HUES64 (cell line): ENCODE measurements at regions not wholly inside any gene's neighbourhood (a gene's known extent, or its start where the extent isn't known, plus 50 kb on each side); places are given as distances from the start of the nearest gene placed in this dataset.

Experiments
- H3K27ac ChIP-seq: 2 replicates; pipeline ENCODE4 v1.7.0; 2013; ENCODE audit warnings: low read depth, low read length, inconsistent platforms
- H3K27me3 ChIP-seq: 2 replicates; pipeline ENCODE4 v1.6.1; 2013; ENCODE audit warnings: mild to moderate bottlenecking, low read length; ENCODE audit not compliant: insufficient read depth
- H3K36me3 ChIP-seq: 2 replicates; pipeline ENCODE4 v1.6.1; 2013; ENCODE audit warnings: mild to moderate bottlenecking, low read length; ENCODE audit not compliant: insufficient read depth
- H3K4me1 ChIP-seq: 2 replicates; pipeline ENCODE4 v1.6.1; 2013; ENCODE audit warnings: mild to moderate bottlenecking, low read length, moderate library complexity; ENCODE audit not compliant: insufficient read depth
- H3K4me3 ChIP-seq: 2 replicates; pipeline ENCODE4 v1.5.1; 2013; ENCODE audit warnings: mild to moderate bottlenecking, low read length, moderate library complexity
- H3K9ac ChIP-seq: 2 replicates; pipeline ENCODE4 v1.6.1; 2013; ENCODE audit warnings: mild to moderate bottlenecking, low read depth, low read length
- H3K9me3 ChIP-seq: 2 replicates; pipeline ENCODE4 v1.6.1; 2013; ENCODE audit warnings: low read depth, low read length; ENCODE audit not compliant: insufficient read depth
- WGBS: fragments of 150-250, 120-280 bp; methylation state at CpG from one replicate; pipeline ENCODE4 v1.1.7; 2013; ENCODE audit warnings: missing lambda C conversion rate; 5-methylcytosine and 5-hydroxymethylcytosine counted together

- no peak overlapping the region for H3K9ac ChIP-seq
- H3K27ac ChIP-seq, result no peak overlapping the region
- H3K27me3 ChIP-seq, result no peaks in the 10 kb centered on the region
- H3K36me3 ChIP-seq, result no peaks in the 10 kb centered on the region
- no peak overlapping the region for H3K4me3 ChIP-seq
- no peaks in the 10 kb centered on the region for H3K4me1 ChIP-seq
- H3K9me3 ChIP-seq, result no peaks in the 10 kb centered on the region
Measured at GRCh38 chr9:99590410-99590809, 231.3 kb upstream of the NR4A3 start.

DNA sequence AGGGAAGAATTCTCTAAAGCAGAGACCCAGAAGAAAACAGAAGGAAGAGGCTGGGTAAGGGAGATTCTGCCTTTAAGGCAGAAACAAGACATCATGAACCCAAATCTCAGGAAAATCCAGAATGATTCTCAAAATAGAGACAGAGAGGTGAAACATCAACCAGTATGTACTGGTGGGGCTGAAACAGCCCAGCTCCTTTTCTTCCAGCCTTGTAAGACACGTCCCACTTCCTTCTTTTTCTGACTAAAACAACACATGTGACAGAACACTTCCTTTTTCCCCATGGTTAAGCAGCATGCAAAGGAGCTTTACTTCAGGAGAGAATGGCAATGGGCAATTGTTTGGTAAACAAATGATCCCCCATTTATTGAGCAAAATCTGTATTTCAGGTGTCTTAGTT lies 230.8 kb upstream of the NR4A3 start:
- H3K36me3 ChIP-seq, result no peaks in the 10 kb centered on the region
- H3K9me3 ChIP-seq, result no peaks in the 10 kb centered on the region
- H3K4me3 ChIP-seq, result no peak overlapping the region
- H3K4me1 ChIP-seq, result no peaks in the 10 kb centered on the region
- H3K27me3 ChIP-seq, result no peaks in the 10 kb centered on the region
- WGBS, result 74% methylated on average over 1 of the region's 1 CpG
- no peak overlapping the region for H3K9ac ChIP-seq
- H3K27ac ChIP-seq, result no peak overlapping the region

DNA sequence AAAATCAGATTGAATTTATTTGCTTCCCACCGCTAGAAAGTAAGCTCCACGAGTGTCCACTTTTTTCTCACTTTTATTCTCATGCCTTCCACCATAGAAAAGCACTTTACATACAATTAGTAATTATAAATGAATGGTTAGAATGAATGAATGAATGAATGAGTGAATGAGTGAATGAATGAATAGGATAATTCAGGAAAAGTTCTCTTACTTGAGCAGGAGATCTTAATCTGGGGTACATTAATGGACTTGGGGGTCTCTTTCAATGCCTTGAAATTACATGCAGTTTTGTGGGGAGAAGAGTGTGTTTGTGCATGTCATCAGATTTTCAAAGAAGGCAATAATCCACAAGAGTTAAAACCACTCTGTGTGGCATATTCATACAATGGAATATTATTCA lies 229.9 kb upstream of the NR4A3 start:
- Histone ChIP-seq H3K27me3 (no peaks in the 10 kb centered on the region), H3K4me1 (no peaks in the 10 kb centered on the region), H3K4me3 (no peak overlapping the region), H3K9ac (no peak overlapping the region), H3K27ac (no peak overlapping the region), H3K9me3 (no peaks in the 10 kb centered on the region), H3K36me3 (no peaks in the 10 kb centered on the region)
- no CpG with 5 or more reads among the region's 2 CpGs for WGBS

DNA sequence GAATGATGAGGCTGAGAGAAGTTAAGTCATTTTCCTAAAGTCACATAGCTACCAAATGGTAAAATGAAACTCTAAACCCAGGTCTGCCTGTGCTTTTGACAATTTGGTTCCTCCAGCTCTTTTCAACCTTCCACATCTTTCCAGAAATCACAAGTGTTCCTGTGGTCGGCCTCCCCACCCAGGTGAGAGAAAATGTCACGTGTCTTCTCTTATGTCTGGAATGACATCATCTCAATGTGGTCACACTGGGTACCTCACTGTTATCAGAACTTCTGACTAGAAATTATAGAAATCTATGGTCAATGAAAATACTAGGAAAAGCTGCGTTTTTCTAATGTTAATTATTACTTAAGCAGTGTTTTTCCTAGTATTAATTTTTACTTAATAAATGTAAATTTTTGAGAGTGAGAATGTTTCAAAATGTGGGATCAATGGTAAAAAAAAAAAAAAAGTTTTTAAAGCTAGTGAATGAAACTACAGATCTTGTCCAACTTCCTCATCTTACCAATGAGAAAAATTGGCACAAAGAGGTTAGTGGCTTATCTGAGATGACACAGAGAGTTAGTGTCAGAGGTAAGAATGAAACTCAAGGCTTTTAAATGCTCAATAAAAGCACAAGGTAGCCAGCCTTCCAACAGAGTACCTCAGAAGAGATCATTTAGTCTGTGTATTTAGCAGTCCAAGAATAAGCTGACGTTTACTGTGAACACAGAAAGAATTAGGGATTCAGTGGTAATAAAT lies 228.7 kb upstream of the NR4A3 start:
- H3K9me3 ChIP-seq, result no peaks in the 10 kb centered on the region
- 86% methylated on average over 3 of the region's 4 CpGs for WGBS
- H3K4me1 ChIP-seq, result no peaks in the 10 kb centered on the region
- no peak overlapping the region for H3K4me3 ChIP-seq
- no peak overlapping the region for H3K27ac ChIP-seq
- H3K9ac ChIP-seq, result no peak overlapping the region
- H3K27me3 ChIP-seq, result no peaks in the 10 kb centered on the region
- H3K36me3 ChIP-seq, result no peaks in the 10 kb centered on the region

DNA sequence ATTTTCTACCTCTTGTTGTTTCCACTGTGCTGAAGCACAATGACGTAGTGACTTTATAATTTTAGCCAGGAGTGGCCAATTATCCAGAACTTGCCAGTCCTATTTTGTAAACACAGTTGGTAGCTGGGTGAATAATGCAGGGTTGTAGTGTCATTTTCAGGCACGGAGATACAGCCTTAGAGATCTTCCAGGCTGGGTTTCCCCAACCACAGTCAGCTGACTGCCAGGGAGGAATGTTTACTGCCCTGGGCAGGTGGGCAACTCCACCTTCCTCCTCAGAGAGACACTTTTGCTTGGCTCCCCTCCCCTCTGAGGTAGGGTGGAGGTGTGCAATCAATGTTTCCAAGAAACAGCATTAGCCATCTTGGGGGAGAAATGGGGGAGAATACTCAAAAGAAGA lies 228.1 kb upstream of the NR4A3 start:
- H3K36me3 ChIP-seq, result no peaks in the 10 kb centered on the region
- H3K27ac ChIP-seq, result no peak overlapping the region
- no peaks in the 10 kb centered on the region for H3K4me1 ChIP-seq
- no peaks in the 10 kb centered on the region for H3K9me3 ChIP-seq
- WGBS, result 91% methylated on average over 2 of the region's 2 CpGs
- H3K9ac ChIP-seq, result no peak overlapping the region
- no peak overlapping the region for H3K4me3 ChIP-seq
- no peaks in the 10 kb centered on the region for H3K27me3 ChIP-seq

DNA sequence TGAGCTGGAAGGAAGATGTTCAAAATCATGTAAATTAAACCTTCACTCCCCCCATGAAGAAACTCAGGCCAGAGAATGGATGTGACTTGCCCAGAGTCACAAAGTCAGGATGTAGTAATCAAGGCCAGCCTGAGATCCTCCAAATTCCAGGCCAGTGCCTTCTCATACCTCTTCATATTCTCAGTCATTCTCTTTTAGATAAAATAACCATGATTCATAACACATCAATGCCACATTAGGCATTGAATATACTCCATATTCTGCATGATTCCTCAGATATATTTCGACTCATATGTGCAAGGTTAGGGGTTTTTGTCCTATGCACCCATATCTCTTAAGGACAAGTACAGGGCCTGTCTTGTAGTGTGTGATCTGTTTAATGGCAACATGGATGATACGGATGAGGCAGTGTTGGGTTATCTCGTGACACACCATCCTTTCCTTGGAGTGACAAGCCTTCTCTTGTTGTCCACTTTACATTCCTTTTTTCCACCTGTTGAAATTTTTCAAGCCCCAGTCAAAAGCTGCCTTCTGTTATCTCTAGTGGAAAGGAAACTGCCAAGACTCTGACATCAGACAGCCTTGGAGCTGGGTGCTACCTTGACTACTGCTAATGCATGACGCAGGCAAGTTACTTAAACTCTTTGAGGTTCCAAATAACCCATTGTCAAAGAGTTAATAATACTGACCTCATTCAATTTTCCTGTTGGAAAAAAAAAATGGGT lies 227.5 kb upstream of the NR4A3 start:
- Histone ChIP-seq H3K4me1 (no peaks in the 10 kb centered on the region), H3K9ac (no peak overlapping the region), H3K27ac (no peak overlapping the region), H3K9me3 (no peaks in the 10 kb centered on the region), H3K27me3 (no peaks in the 10 kb centered on the region), H3K4me3 (no peak overlapping the region), H3K36me3 (no peaks in the 10 kb centered on the region)
- 93% methylated on average over 4 of the region's 4 CpGs for WGBS

- no peak overlapping the region for H3K27ac ChIP-seq
- no peak overlapping the region for H3K9ac ChIP-seq
- H3K4me1 ChIP-seq, result no peaks in the 10 kb centered on the region
- H3K9me3 ChIP-seq, result no peaks in the 10 kb centered on the region
- no peaks in the 10 kb centered on the region for H3K36me3 ChIP-seq
- no peaks in the 10 kb centered on the region for H3K27me3 ChIP-seq
- WGBS, result 95% methylated on average over 5 of the region's 5 CpGs
- H3K4me3 ChIP-seq, result no peak overlapping the region
Measured at GRCh38 chr9:99595796-99596195, 225.9 kb upstream of the NR4A3 start.

- H3K9ac ChIP-seq, result no peak overlapping the region
- no peaks in the 10 kb centered on the region for H3K36me3 ChIP-seq
- WGBS, result 87% methylated on average over 6 of the region's 6 CpGs
- no peak overlapping the region for H3K27ac ChIP-seq
- H3K27me3 ChIP-seq, result peaks cover 9% of the 10 kb centered on the region; the same call in 1 of the 2 replicates
- no peaks in the 10 kb centered on the region for H3K9me3 ChIP-seq
- H3K4me1 ChIP-seq, result peaks cover 10% of the 10 kb centered on the region; the same call in 1 of the 2 replicates
- H3K4me3 ChIP-seq, result no peak overlapping the region
Measured at GRCh38 chr9:99601571-99602111, 220.0 kb upstream of the NR4A3 start.

- Histone ChIP-seq H3K4me1 (peaks cover 22% of the 10 kb centered on the region; the same call in 1 of the 2 replicates), H3K4me3 (no peak overlapping the region), H3K27me3 (peaks cover 9% of the 10 kb centered on the region; the same call in 1 of the 2 replicates), H3K9ac (no peak overlapping the region), H3K9me3 (no peaks in the 10 kb centered on the region), H3K27ac (no peak overlapping the region), H3K36me3 (no peaks in the 10 kb centered on the region)
Measured at GRCh38 chr9:99602854-99603253, 218.8 kb upstream of the NR4A3 start.

DNA sequence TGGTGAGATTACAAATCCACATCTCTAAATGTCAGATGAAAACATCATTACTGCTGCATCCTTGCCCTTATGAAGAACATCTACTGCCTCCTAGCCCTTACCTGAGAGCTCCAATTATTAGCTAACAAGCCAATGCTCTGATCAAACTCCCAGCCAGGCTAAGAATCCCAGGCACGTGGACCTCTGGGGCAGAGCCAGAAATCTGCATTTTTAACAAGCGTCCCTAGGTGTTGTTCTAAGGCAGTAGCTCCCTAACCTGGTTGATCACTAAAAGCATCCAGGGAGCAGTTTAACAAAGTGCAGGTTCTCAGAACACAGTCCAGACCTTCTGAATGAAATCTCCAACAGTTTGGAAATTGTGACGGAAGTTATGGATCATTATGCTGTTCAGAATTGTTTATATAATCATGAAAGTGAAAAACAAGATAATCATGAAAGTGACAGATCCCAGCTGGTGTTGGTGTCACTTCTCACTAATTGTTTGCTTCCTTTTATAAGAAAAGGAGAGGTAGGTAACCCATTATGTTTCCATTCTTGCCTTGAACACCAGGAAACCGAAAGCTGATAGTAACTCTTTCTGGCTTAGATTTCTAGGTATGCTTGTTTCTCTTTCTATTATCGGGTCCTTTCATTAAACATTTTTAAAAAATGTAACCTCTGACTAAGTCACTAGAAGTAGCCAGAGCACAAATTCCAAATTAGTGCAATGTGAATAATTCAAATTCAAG lies 216.5 kb upstream of the NR4A3 start:
- WGBS, result 68% methylated on average over 5 of the region's 5 CpGs
- peaks cover 9% of the 10 kb centered on the region; the same call in 1 of the 2 replicates for H3K27me3 ChIP-seq
- no peak overlapping the region for H3K27ac ChIP-seq
- peaks cover 25% of the 10 kb centered on the region; the same call in 1 of the 2 replicates for H3K4me1 ChIP-seq
- H3K9me3 ChIP-seq, result no peaks in the 10 kb centered on the region
- H3K9ac ChIP-seq, result no peak overlapping the region
- H3K36me3 ChIP-seq, result no peaks in the 10 kb centered on the region
- H3K4me3 ChIP-seq, result no peak overlapping the region

- H3K9ac ChIP-seq, result no peak overlapping the region
- no peak overlapping the region for H3K27ac ChIP-seq
- 74% methylated on average over 2 of the region's 2 CpGs for WGBS
- H3K9me3 ChIP-seq, result no peaks in the 10 kb centered on the region
- no peaks in the 10 kb centered on the region for H3K36me3 ChIP-seq
- peaks cover 25% of the 10 kb centered on the region; the same call in 1 of the 2 replicates for H3K4me1 ChIP-seq
- peaks cover 9% of the 10 kb centered on the region; the same call in 1 of the 2 replicates for H3K27me3 ChIP-seq
- H3K4me3 ChIP-seq, result no peak overlapping the region
Measured at GRCh38 chr9:99606296-99606695, 215.4 kb upstream of the NR4A3 start.
